IMR-90 (cell line): ENCODE measurements at regions not wholly inside any gene's neighbourhood (a gene's known extent, or its start where the extent isn't known, plus 50 kb on each side); places are given as distances from the start of the nearest gene placed in this dataset.

Experiments
- ATAC-seq: fragments of 200-7000 bp; cut with Tn5 transposase; 2 replicates; pipeline ENCODE4 v1.9.1; 2020; ENCODE audit warnings: low read depth, mild to moderate bottlenecking, moderate library complexity
- BruUV-seq: library from RNA; stranded (reverse); fragments of 400-500 nt; replicated peaks from 2 replicates; lab custom pipeline; 2021; lab: Mats Ljungman, UMichigan
- CTCF ChIA-PET: fragments of 300-600 bp; formaldehyde crosslinking; extraction: SDS; loops from one replicate; lab custom pipeline; 2021; ENCODE audit warnings: antibody characterized with exemption; lab: Yijun Ruan, JAX
- POLR2A ChIA-PET: fragments of 300-600 bp; sonication (Branson Sonifier 250); formaldehyde crosslinking; loops from one replicate; lab custom pipeline; 2022; ENCODE audit warnings: antibody characterized with exemption; ENCODE audit not compliant: unreplicated experiment; lab: Charles Lee
- DNase-seq: peaks from one replicate; pipeline ENCODE4 v3.0.0; 2013
- H2AFZ ChIP-seq: replicated peaks from 2 replicates; pipeline ENCODE3; 2013; ENCODE audit warnings: low read length, mild to moderate bottlenecking; ENCODE audit not compliant: poor library complexity
- H2AK5ac ChIP-seq: 2 replicates; pipeline ENCODE4 v1.6.1; 2013; ENCODE audit warnings: low read depth, low read length, inconsistent platforms
- H2AK9ac ChIP-seq: replicated peaks from 2 replicates; pipeline ENCODE3; 2013; ENCODE audit warnings: mild to moderate bottlenecking, low read depth, low read length, moderate library complexity; ENCODE audit not compliant: poor library complexity
- H2BK120ac ChIP-seq: 2 replicates; pipeline ENCODE4 v1.6.1; 2013; ENCODE audit warnings: low read depth, low read length, inconsistent platforms
- H2BK15ac ChIP-seq: 3 replicates; pipeline ENCODE4 v1.6.1; 2013; ENCODE audit warnings: low read depth, low read length, inconsistent platforms
- H2BK20ac ChIP-seq: 2 replicates; pipeline ENCODE4 v1.6.1; 2013; ENCODE audit warnings: low read depth, mild to moderate bottlenecking, inconsistent platforms, low read length, moderate library complexity
- H2BK5ac ChIP-seq: 2 replicates; pipeline ENCODE4 v1.6.1; 2013; ENCODE audit warnings: mild to moderate bottlenecking, low read depth, low read length, inconsistent platforms; ENCODE audit not compliant: poor library complexity, severe bottlenecking
- H3K14ac ChIP-seq: replicated peaks from 2 replicates; pipeline ENCODE4 v1.6.1; 2013; ENCODE audit warnings: low read depth, low read length, inconsistent platforms
- H3K18ac ChIP-seq: 2 replicates; pipeline ENCODE4 v1.6.1; 2013; ENCODE audit warnings: low read depth, low read length, control low read depth
- H3K23ac ChIP-seq: 2 replicates; pipeline ENCODE4 v1.6.1; 2013; ENCODE audit warnings: low read depth, low read length, inconsistent platforms
- H3K27ac ChIP-seq: 2 replicates; pipeline ENCODE4 v1.5.1; 2013; ENCODE audit warnings: mild to moderate bottlenecking, control low read depth, low read length; ENCODE audit not compliant: insufficient read depth
- H3K27me3 ChIP-seq: 2 replicates; pipeline ENCODE4 v1.6.1; 2013; ENCODE audit warnings: low read length; ENCODE audit not compliant: control insufficient read depth, insufficient read depth
- H3K36me3 ChIP-seq: 2 replicates; pipeline ENCODE4 v1.6.1; 2013; ENCODE audit warnings: low read length, mixed read lengths; ENCODE audit not compliant: control insufficient read depth, insufficient read depth
- H3K4ac ChIP-seq: 2 replicates; pipeline ENCODE4 v1.6.1; 2013; ENCODE audit warnings: low read depth, low read length, inconsistent platforms
- H3K4me1 ChIP-seq: 2 replicates; pipeline ENCODE4 v1.6.1; 2013; ENCODE audit warnings: low read length, mixed read lengths; ENCODE audit not compliant: control insufficient read depth, insufficient read depth
- H3K4me2 ChIP-seq: 2 replicates; pipeline ENCODE4 v1.6.1; 2013; ENCODE audit warnings: low read depth, mild to moderate bottlenecking, control low read depth, low read length, moderate library complexity
- H3K4me3 ChIP-seq: 2 replicates; pipeline ENCODE4 v1.5.1; 2013; ENCODE audit warnings: low read depth, mild to moderate bottlenecking, control low read depth, low read length, moderate library complexity; ENCODE audit not compliant: insufficient read depth
- H3K56ac ChIP-seq: 2 replicates; pipeline ENCODE4 v1.6.1; 2013; ENCODE audit warnings: low read length, inconsistent platforms; ENCODE audit not compliant: insufficient read depth; ENCODE audit errors: extremely low read depth
- H3K79me1 ChIP-seq, 2 experiments: 2 replicates each; pipeline ENCODE4 v1.6.1; 2013; ENCODE audit warnings: low read length in 2 of 2, inconsistent platforms in 1 of 2, low read depth in 1 of 2
- H3K9ac ChIP-seq: 2 replicates; pipeline ENCODE4 v1.6.1; 2013; ENCODE audit warnings: low read depth, low read length, control low read depth
- H3K9me1 ChIP-seq: 2 replicates; pipeline ENCODE4 v1.6.1; 2013; ENCODE audit warnings: low read length, inconsistent platforms; ENCODE audit not compliant: insufficient read depth
- H3K9me3 ChIP-seq: 2 replicates; pipeline ENCODE4 v1.6.1; 2013; ENCODE audit warnings: low read length; ENCODE audit not compliant: control insufficient read depth, insufficient read depth
- H4K20me1 ChIP-seq: 2 replicates; pipeline ENCODE4 v1.6.1; 2013; ENCODE audit warnings: low read length, inconsistent platforms; ENCODE audit not compliant: insufficient read depth
- H4K5ac ChIP-seq: 2 replicates; pipeline ENCODE4 v1.6.1; 2013; ENCODE audit warnings: mild to moderate bottlenecking, low read depth, low read length, control low read depth
- H4K8ac ChIP-seq, 2 experiments: 2 replicates each; pipeline ENCODE4 v1.6.1; 2013; ENCODE audit warnings: low read depth in 2 of 2, low read length in 2 of 2, control low read depth in 1 of 2, inconsistent platforms in 1 of 2
- H4K91ac ChIP-seq: 2 replicates; pipeline ENCODE4 v1.6.1; 2013; ENCODE audit warnings: low read depth, low read length, inconsistent platforms; ENCODE audit not compliant: insufficient read depth
- BHLHE40 ChIP-seq: fragments of 150-350 bp; IDR thresholded peaks from 2 replicates; pipeline ENCODE4 v1.6.1; 2016; ENCODE audit warnings: mild to moderate bottlenecking, low read depth, low read length
- CEBPB ChIP-seq: IDR thresholded peaks from 2 replicates; pipeline ENCODE4 v1.6.1; 2012; ENCODE audit warnings: low read depth, low read length, improper control_type of control experiment
- CHD1 ChIP-seq: IDR thresholded peaks from 2 replicates; pipeline ENCODE4 v1.6.1; 2012; ENCODE audit warnings: low read depth, low read length, improper control_type of control experiment
- FOS ChIP-seq: fragments of 150-350 bp; IDR thresholded peaks from 2 replicates; pipeline ENCODE4 v1.6.1; 2016; ENCODE audit warnings: low read depth, low read length
- MAFK ChIP-seq: IDR thresholded peaks from 2 replicates; pipeline ENCODE4 v1.6.1; 2012; ENCODE audit warnings: low read depth, low read length, improper control_type of control experiment
- MAZ ChIP-seq: IDR thresholded peaks from 2 replicates; pipeline ENCODE4 v1.6.1; 2012; ENCODE audit warnings: low read depth, mild to moderate bottlenecking, low read length, improper control_type of control experiment, moderate library complexity, borderline replicate concordance
- MXI1 ChIP-seq: IDR thresholded peaks from 2 replicates; pipeline ENCODE4 v1.6.1; 2012; ENCODE audit warnings: low read depth, mild to moderate bottlenecking, low read length, moderate library complexity, borderline replicate concordance
- NFE2L2 ChIP-seq: fragments of 150-350 bp; IDR thresholded peaks from 2 replicates; pipeline ENCODE4 v1.6.1; 2016; ENCODE audit warnings: low read depth, mild to moderate bottlenecking, low read length
- POLR2A ChIP-seq: IDR thresholded peaks from 2 replicates; pipeline ENCODE4 v1.6.1; 2012; ENCODE audit warnings: mild to moderate bottlenecking, low read depth, low read length
- RAD21 ChIP-seq: IDR thresholded peaks from 2 replicates; pipeline ENCODE4 v1.6.1; 2012; ENCODE audit warnings: low read length, improper control_type of control experiment
- RCOR1 ChIP-seq: IDR thresholded peaks from 2 replicates; pipeline ENCODE4 v1.6.1; 2012; ENCODE audit warnings: mild to moderate bottlenecking, low read length, improper control_type of control experiment; ENCODE audit not compliant: insufficient replicate concordance
- RFX5 ChIP-seq: IDR thresholded peaks from 2 replicates; pipeline ENCODE4 v1.8.0; 2012; ENCODE audit warnings: low read depth, mild to moderate bottlenecking, low read length, moderate library complexity
- SMC3 ChIP-seq: fragments of 150-350 bp; IDR thresholded peaks from 2 replicates; pipeline ENCODE4 v1.6.1; 2016; ENCODE audit warnings: low read depth, mild to moderate bottlenecking, antibody characterized with exemption, low read length, moderate library complexity
- WGBS, 2 experiments: methylation state at CpG; one replicate each; pipeline versions ENCODE4 v1.1.5 to v1.1.7; 2013; ENCODE audit warnings: missing lambda C conversion rate in 2 of 2; ENCODE audit not compliant: insufficient read length in 1 of 2; ENCODE audit errors: extremely low coverage in 2 of 2; 5-methylcytosine and 5-hydroxymethylcytosine counted together
- dilution Hi-C: fragments of 300-500 bp; cut with HindIII; formaldehyde crosslinking; loops from one replicate; pipeline ENCODE4 v1.14.3; 2018; ENCODE audit warnings: low sequenced_read_pairs; ENCODE audit not compliant: unreplicated experiment
- in situ Hi-C: fragments of 300-500 bp; cut with MboI; formaldehyde crosslinking; loops from 3 replicates; pipeline ENCODE4 v1.14.3; 2019; ENCODE audit warnings: low sequenced_read_pairs, inconsistent platforms, mixed read lengths
- intact Hi-C: fragments of 100-400 bp; cut with micrococcal nuclease; formaldehyde crosslinking; loops from 2 replicates; pipeline ENCODE4 v1.10.0; 2022
- TF ChIP-seq, protein P1 (sequence below): fragments of 150-350 bp; IDR thresholded peaks from 2 replicates; pipeline ENCODE4 v1.6.1; 2017; ENCODE audit warnings: mild to moderate bottlenecking, antibody characterized with exemption, low read length, low read depth
- TF ChIP-seq, protein P2 (sequence below): fragments of 150-350 bp; IDR thresholded peaks from 2 replicates; pipeline ENCODE4 v1.6.1; 2016; ENCODE audit warnings: low read depth, mild to moderate bottlenecking, low read length, moderate library complexity, borderline replicate concordance

DNA sequence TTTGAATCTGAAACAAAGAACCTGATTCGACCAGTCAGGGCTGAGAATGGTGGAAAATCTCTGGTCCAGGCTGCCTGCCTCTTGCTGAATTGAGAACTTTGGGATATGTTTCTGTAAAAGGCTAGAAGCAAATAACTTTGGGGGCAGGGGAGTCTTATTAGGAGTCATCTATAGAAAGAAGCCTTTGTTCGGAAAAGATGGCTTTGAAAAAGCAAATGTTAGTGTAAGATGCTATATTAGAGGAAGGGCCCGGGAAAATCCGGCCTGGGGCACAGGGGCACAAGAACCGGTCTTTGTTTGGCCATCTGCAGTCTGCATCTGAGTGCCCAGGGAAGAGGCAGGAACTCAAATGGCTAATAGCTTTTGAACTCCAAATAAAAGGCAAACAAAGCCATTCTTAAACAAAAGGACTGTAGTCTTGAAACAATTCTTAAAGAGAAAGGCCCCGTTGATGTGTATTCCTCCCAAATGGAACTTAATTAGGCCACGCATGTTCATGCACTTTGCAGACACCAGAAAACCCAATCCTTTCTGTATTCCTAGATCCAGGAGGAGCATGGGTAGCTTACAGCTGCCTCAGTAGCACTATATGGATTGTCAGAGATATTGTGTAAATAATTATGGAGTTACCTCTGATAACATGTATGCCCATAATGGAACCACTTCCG, 180.0 kb upstream of the ARL4C start:
- dilution Hi-C loops (no loop called here), intact Hi-C loops (loop anchor here (5.0 to 10.0 kb wide), 5 partner anchors 80 to 440 kb away; no protein-coding TSS in a partner anchor), in situ Hi-C loops (no loop called here)
- peaks cover 49% of the 10 kb centered on the region for H3K4me1 ChIP-seq
- peak overlapping the region; percentile 95; the same call in 1 of the 2 replicates for H3K56ac ChIP-seq
- no peak overlapping the region for H3K4me2 ChIP-seq
- ChIA-PET CTCF (no interaction called here), POLR2A (no interaction called here)
- H3K9ac ChIP-seq: no peak overlapping the region
- H2AK9ac ChIP-seq: no peak overlapping the region
- H4K91ac ChIP-seq: peak overlapping the region; percentile 99
- H3K9me3 ChIP-seq: no peaks in the 10 kb centered on the region
- BruUV-seq: no TSS peak
- no peaks in the 10 kb centered on the region for H4K20me1 ChIP-seq
- no peak overlapping the region for H3K4me3 ChIP-seq
- H3K14ac ChIP-seq: peak overlapping the region; percentile 90
- H2BK20ac ChIP-seq: peak overlapping the region; percentile 99
- H2AFZ ChIP-seq: no peak overlapping the region
- H3K4ac ChIP-seq: peak overlapping the region; percentile 95
- no peaks in the 10 kb centered on the region for H3K27me3 ChIP-seq
- H2BK120ac ChIP-seq: peak overlapping the region; percentile 99
- H2BK15ac ChIP-seq: peak overlapping the region; percentile 94; the same call in 2 of the 3 replicates
- peak overlapping the region; percentile 93 for H2BK5ac ChIP-seq
- H3K79me1 ChIP-seq: peaks cover 0 to 56% of the 10 kb centered on the region in 2 experiments; a peak in 2 of 4 replicates
- H3K9me1 ChIP-seq: peaks cover 48% of the 10 kb centered on the region
- no peak for ATAC-seq
- peak overlapping the region; percentile 80 for H2AK5ac ChIP-seq
- H3K36me3 ChIP-seq: no peaks in the 10 kb centered on the region
- 80% methylated on average over 1 of the region's 8 CpGs; no CpG with 5 or more reads in 1 of the 2 experiments for WGBS, 2 experiments
- peak overlapping the region; percentile 23; the same call in 1 of the 2 replicates for H3K27ac ChIP-seq
- H4K8ac ChIP-seq: peak overlapping the region; percentile 70 to 98; a peak in 3 of 4 replicates
- peak overlapping the region; percentile 75 for H3K18ac ChIP-seq
- DNase-seq: no peak
- H3K23ac ChIP-seq: peak overlapping the region; percentile 69; the same call in 1 of the 2 replicates
- H4K5ac ChIP-seq: peak overlapping the region; percentile 51
- TF ChIP-seq BHLHE40 (no peak), CHD1 (no peak), CEBPB (no peak), SMC3 (no peak), RFX5 (no peak), MAFK (no peak), RAD21 (no peak), MXI1 (no peak), RCOR1 (no peak), MAZ (no peak), NFE2L2 (no peak), FOS (no peak), POLR2A (no peak)
- TF ChIP-seq, protein P1, sequence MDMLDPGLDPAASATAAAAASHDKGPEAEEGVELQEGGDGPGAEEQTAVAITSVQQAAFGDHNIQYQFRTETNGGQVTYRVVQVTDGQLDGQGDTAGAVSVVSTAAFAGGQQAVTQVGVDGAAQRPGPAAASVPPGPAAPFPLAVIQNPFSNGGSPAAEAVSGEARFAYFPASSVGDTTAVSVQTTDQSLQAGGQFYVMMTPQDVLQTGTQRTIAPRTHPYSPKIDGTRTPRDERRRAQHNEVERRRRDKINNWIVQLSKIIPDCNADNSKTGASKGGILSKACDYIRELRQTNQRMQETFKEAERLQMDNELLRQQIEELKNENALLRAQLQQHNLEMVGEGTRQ: no peak
- TF ChIP-seq, protein P2, sequence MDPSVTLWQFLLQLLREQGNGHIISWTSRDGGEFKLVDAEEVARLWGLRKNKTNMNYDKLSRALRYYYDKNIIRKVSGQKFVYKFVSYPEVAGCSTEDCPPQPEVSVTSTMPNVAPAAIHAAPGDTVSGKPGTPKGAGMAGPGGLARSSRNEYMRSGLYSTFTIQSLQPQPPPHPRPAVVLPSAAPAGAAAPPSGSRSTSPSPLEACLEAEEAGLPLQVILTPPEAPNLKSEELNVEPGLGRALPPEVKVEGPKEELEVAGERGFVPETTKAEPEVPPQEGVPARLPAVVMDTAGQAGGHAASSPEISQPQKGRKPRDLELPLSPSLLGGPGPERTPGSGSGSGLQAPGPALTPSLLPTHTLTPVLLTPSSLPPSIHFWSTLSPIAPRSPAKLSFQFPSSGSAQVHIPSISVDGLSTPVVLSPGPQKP: no peak
